Effector memory CD8-positive, alpha-beta T cell (primary cell): ENCODE measurements at regions not wholly inside any gene's neighbourhood (a gene's known extent, or its start where the extent isn't known, plus 50 kb on each side); places are given as distances from the start of the nearest gene placed in this dataset.

Experiments
- ATAC-seq: fragments of 150-1000 bp; cut with Tn5 transposase; replicated peaks from 2 replicates; pipeline ENCODE4 v1.10.0; 2021; ENCODE audit warnings: mild to moderate bottlenecking, moderate library complexity
- DNase-seq, 3 experiments: peaks; one replicate each; pipeline ENCODE4 v3.0.0; 2021
- H3K27ac Mint-ChIP-seq, 2 donors: one replicate each; pipeline ENCODE4 v1.8.0; 2022; ENCODE audit warnings: mild to moderate bottlenecking in 2 of 2, mixed read lengths in 2 of 2, moderate library complexity in 2 of 2
- H3K27me3 Mint-ChIP-seq, 2 donors: one replicate each; pipeline ENCODE4 v1.8.0; 2022; ENCODE audit warnings: mixed read lengths in 2 of 2
- H3K36me3 Mint-ChIP-seq: one replicate; pipeline ENCODE4 v1.8.0; 2022; ENCODE audit warnings: mild to moderate bottlenecking, moderate library complexity, mixed read lengths; ENCODE audit not compliant: insufficient read depth
- H3K4me1 Mint-ChIP-seq, 2 donors: one replicate each; pipeline ENCODE4 v1.8.0; 2022; ENCODE audit warnings: low read depth in 2 of 2, mixed read lengths in 2 of 2
- H3K4me3 Mint-ChIP-seq, 2 donors: one replicate each; pipeline ENCODE4 v1.8.0; 2022; ENCODE audit warnings: mild to moderate bottlenecking in 2 of 2, mixed read lengths in 2 of 2, moderate library complexity in 2 of 2
- H3K9me3 Mint-ChIP-seq, 2 donors: one replicate each; pipeline ENCODE4 v1.8.0; 2022; ENCODE audit warnings: mixed read lengths in 2 of 2

DNA sequence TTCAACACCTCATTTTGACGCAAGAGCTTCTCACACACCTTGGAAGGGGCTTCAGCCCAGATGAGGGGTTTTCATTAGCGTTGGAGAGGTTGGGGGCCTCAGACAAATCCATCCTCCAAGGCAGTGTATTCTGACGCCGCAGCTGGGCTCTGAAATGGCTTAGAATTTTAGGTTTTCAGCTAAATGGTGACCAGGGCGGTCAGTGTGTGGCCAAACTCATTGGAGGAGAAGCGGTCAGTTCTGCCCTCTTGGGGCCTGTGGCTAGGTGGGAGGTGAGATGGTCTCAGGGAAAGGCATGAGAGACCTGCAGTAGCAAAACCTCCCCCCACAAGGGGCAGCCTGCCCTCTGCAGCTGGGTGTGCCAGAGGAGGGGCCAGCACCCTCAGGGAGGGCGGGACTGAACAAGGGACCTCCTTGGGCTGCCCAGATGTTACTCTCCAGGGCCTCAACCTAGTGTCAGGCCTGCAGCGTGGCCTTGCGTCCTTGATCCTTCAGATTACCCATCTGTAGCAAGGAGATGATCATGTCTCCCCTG is 155.8 kb downstream of the URI1 start:
- Mint-ChIP-seq H3K27me3 (peaks cover 11 to 12% of the 10 kb centered on the region in 2 donors), H3K4me3 (no peak overlapping the region), H3K27ac (no peak overlapping the region), H3K9me3 (no peaks in the 10 kb centered on the region), H3K4me1 (no peaks in the 10 kb centered on the region), H3K36me3 (no peaks in the 10 kb centered on the region)
- ATAC-seq: no peak
- no peak for DNase-seq

DNA sequence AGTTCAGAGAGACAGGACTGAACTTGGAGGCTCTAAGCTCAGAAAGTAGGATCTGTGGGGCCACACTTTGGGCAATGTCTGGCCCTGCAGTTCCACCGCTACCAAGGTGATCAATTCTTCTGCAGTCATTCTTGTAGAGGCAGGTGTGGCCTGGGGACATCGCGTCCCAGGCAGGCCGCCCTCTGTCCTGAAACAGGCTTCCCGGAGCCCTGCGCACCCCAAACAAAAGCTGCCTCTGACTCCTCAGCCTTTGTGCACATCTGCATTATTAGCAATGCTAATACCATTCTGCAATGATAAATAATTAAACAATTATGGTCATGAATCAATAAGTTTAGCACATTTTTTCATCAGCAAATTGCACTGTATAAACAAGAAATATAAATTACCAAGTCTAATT is 160.2 kb downstream of the URI1 start:
- H3K4me3 Mint-ChIP-seq: no peak overlapping the region
- no peak overlapping the region for H3K27ac Mint-ChIP-seq

DNA sequence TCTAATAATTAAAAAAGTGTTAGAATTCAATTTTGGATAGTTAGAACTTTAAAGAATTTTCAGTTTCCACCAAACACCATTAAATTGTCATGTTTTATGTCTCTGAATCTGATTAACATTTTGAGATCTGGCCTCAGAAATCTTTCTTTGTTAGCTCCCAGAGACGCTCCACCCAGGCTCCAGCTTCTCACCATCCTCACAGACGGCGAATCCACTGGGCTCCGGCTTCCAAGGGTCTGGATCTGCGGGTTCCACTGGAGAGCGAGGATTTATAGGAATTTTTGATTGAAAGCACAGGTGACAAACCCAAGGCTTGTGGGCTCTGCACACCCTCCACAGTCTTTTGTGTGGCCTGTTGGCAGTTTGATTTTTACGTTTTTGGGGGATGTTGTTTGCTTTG is 160.6 kb downstream of the URI1 start:
- no peak for DNase-seq
- no peak for ATAC-seq
- Mint-ChIP-seq H3K36me3 (no peaks in the 10 kb centered on the region), H3K27me3 (peaks cover 8 to 37% of the 10 kb centered on the region in 2 donors), H3K9me3 (no peaks in the 10 kb centered on the region), H3K27ac (no peak overlapping the region), H3K4me3 (no peak overlapping the region), H3K4me1 (peaks cover 0 to 3% of the 10 kb centered on the region in 2 donors)

More for the DNA sequence above, 160.2 kb downstream of the URI1 start:
- Mint-ChIP-seq H3K9me3 (no peaks in the 10 kb centered on the region), H3K27me3 (peaks cover 5 to 32% of the 10 kb centered on the region in 2 donors), H3K4me1 (peaks cover 0 to 3% of the 10 kb centered on the region in 2 donors), H3K36me3 (no peaks in the 10 kb centered on the region)
- ATAC-seq (no peak), DNase-seq (no peak)

GRCh38 chr19:30103981-30104380 is 161.9 kb downstream of the URI1 start:
- no peak for DNase-seq
- peaks cover 10 to 47% of the 10 kb centered on the region in 2 donors for H3K27me3 Mint-ChIP-seq
- ATAC-seq: no peak
- no peaks in the 10 kb centered on the region for H3K9me3 Mint-ChIP-seq
- H3K4me1 Mint-ChIP-seq: peaks cover 0 to 3% of the 10 kb centered on the region in 2 donors
- H3K36me3 Mint-ChIP-seq: no peaks in the 10 kb centered on the region
- no peak overlapping the region for H3K27ac Mint-ChIP-seq
- H3K4me3 Mint-ChIP-seq: no peak overlapping the region

DNA sequence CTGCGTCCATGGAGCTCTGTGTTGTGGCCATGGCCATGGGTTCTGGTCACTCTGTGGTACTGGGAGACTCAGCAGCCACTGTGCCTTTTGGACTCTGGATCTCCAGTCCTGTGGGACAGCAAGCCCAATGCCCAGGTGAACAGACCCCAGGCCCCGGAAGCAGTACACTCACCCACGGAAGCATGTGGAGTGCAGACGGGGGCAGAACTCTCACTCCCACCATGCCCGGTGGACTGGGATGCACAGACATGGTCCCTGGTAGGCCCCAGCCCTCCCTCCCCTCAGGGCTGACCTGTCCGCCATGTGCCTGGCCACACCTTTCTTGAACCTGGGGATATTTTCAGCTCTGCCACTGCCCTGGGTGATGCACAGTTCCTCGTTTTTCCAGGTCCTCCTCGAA is 163.3 kb downstream of the URI1 start:
- ATAC-seq (no peak), DNase-seq (no peak)
- Mint-ChIP-seq H3K27ac (no peak overlapping the region), H3K4me3 (no peak overlapping the region), H3K4me1 (peaks cover 0 to 3% of the 10 kb centered on the region in 2 donors), H3K36me3 (no peaks in the 10 kb centered on the region), H3K27me3 (peaks cover 14 to 60% of the 10 kb centered on the region in 2 donors), H3K9me3 (no peaks in the 10 kb centered on the region)

- H3K9me3 Mint-ChIP-seq: no peaks in the 10 kb centered on the region
- no peak overlapping the region for H3K4me3 Mint-ChIP-seq
- peaks cover 0 to 3% of the 10 kb centered on the region in 2 donors for H3K4me1 Mint-ChIP-seq
- ATAC-seq: no peak
- H3K27me3 Mint-ChIP-seq: peaks cover 18 to 64% of the 10 kb centered on the region in 2 donors
- no peaks in the 10 kb centered on the region for H3K36me3 Mint-ChIP-seq
- DNase-seq: no peak
- no peak overlapping the region for H3K27ac Mint-ChIP-seq
These were observed 163.7 kb downstream of the URI1 start for GRCh38 chr19:30105727-30106126.

GRCh38 chr19:30106417-30107095 is 164.5 kb downstream of the URI1 start:
- Mint-ChIP-seq H3K4me3 (no peak overlapping the region), H3K4me1 (peaks cover 0 to 3% of the 10 kb centered on the region in 2 donors), H3K27me3 (peaks cover 24 to 64% of the 10 kb centered on the region in 2 donors), H3K36me3 (no peaks in the 10 kb centered on the region), H3K27ac (no peak overlapping the region), H3K9me3 (no peaks in the 10 kb centered on the region)
- no peak for DNase-seq
- ATAC-seq: no peak

GRCh38 chr19:30107251-30107650 is 165.2 kb downstream of the URI1 start:
- ATAC-seq: no peak
- no peak overlapping the region for H3K4me3 Mint-ChIP-seq
- H3K27me3 Mint-ChIP-seq: peaks cover 24 to 64% of the 10 kb centered on the region in 2 donors
- peaks cover 0 to 3% of the 10 kb centered on the region in 2 donors for H3K4me1 Mint-ChIP-seq
- no peak for DNase-seq
- H3K9me3 Mint-ChIP-seq: no peaks in the 10 kb centered on the region
- H3K36me3 Mint-ChIP-seq: no peaks in the 10 kb centered on the region
- no peak overlapping the region for H3K27ac Mint-ChIP-seq

DNA sequence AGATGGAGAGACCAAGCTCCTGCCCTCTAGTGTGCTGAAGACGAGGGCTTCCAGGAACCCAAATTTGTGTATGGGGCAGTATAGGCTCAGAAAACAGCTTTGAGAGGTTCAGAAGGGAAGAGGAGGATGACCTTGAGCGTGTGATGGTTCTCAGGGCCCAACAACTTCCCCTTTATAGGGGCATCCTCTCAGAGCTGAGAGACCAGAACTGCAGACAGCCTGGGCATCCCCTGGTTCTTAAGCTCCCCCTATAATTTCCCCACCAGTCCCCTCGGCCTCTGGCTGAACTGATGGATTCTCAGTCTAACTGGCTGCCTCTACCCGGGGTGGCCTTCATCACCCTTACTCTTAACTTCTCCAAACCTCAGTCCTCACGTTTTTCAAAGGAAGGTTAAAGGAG is 167.5 kb downstream of the URI1 start:
- no peaks in the 10 kb centered on the region for H3K36me3 Mint-ChIP-seq
- H3K9me3 Mint-ChIP-seq: no peaks in the 10 kb centered on the region
- ATAC-seq (no peak), DNase-seq (no peak)
- no peak overlapping the region for H3K4me3 Mint-ChIP-seq
- no peak overlapping the region for H3K27ac Mint-ChIP-seq
- peaks cover 19 to 54% of the 10 kb centered on the region in 2 donors for H3K27me3 Mint-ChIP-seq
- peaks cover 0 to 2% of the 10 kb centered on the region in 2 donors for H3K4me1 Mint-ChIP-seq

- Mint-ChIP-seq H3K27me3 (peaks cover 19 to 42% of the 10 kb centered on the region in 2 donors), H3K4me1 (no peaks in the 10 kb centered on the region), H3K4me3 (no peak overlapping the region), H3K36me3 (no peaks in the 10 kb centered on the region), H3K9me3 (no peaks in the 10 kb centered on the region), H3K27ac (no peak overlapping the region)
- ATAC-seq: no peak
- no peak for DNase-seq
These were observed 169.2 kb downstream of the URI1 start for GRCh38 chr19:30111021-30111855.

GRCh38 chr19:30112171-30112570 is 170.1 kb downstream of the URI1 start:
- no peaks in the 10 kb centered on the region for H3K9me3 Mint-ChIP-seq

DNA sequence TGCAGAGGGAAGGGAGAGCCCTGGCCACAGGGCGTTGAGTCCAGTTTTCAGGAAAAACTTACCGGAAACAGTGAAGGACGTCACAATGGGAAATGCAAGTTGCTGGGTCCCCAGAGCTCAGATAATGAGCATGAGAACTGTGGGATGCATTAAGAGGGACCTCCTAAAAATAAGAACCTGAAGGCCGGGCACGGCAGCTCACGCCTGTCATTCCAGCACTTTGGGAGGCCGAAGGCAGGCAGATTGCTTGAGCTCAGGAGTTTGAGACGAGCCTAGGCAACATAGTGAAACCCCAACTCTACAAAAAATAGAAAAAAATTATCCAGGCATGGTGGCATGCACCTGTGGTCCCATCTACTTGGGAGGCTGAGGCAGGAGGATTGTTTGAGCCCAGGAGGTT is 170.6 kb downstream of the URI1 start:
- Mint-ChIP-seq H3K27ac (no peak overlapping the region), H3K36me3 (no peaks in the 10 kb centered on the region), H3K4me1 (no peaks in the 10 kb centered on the region), H3K4me3 (no peak overlapping the region), H3K9me3 (no peaks in the 10 kb centered on the region), H3K27me3 (peaks cover 15 to 27% of the 10 kb centered on the region in 2 donors)
- ATAC-seq (no peak), DNase-seq (no peak)

More at GRCh38 chr19:30112171-30112570, 170.1 kb downstream of the URI1 start:
- DNase-seq: no peak
- ATAC-seq: no peak
- Mint-ChIP-seq H3K4me3 (no peak overlapping the region), H3K27ac (no peak overlapping the region), H3K4me1 (no peaks in the 10 kb centered on the region), H3K27me3 (peaks cover 19 to 32% of the 10 kb centered on the region in 2 donors), H3K36me3 (no peaks in the 10 kb centered on the region)

DNA sequence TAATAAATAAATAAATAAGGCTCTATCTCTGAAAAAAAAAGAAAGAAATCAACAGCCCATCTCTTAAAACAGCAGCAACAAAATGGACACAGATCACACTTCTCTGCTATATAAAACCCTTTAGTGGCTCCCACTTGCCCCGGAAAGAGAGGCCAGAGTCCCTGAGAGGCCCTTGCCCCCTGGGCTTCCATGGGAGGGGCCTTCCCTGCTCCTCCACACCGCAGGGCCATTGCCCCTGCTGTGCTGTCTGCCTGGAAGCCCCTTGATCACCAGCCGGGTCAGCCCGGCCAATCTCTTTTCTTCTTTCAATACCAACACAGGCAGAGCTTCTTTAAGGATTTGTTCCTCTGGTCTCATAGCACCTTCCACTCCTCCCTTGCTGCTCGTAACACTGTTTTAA is 171.1 kb downstream of the URI1 start:
- Mint-ChIP-seq H3K4me1 (no peaks in the 10 kb centered on the region), H3K4me3 (no peak overlapping the region), H3K27me3 (peaks cover 14 to 23% of the 10 kb centered on the region in 2 donors), H3K9me3 (no peaks in the 10 kb centered on the region), H3K27ac (no peak overlapping the region), H3K36me3 (no peaks in the 10 kb centered on the region)
- DNase-seq: no peak
- ATAC-seq: no peak
